AG09309 (cell line): ENCODE measurements at regions not wholly inside any gene's neighbourhood (a gene's known extent, or its start where the extent isn't known, plus 50 kb on each side); places are given as distances from the start of the nearest gene placed in this dataset.

Experiments
- DNase-seq: peaks from one replicate; pipeline ENCODE4 v3.0.0-alpha.2; 2010; ENCODE audit warnings: low read depth
- H3K4me3 ChIP-seq: 2 replicates; pipeline ENCODE4 v1.5.1; 2011; ENCODE audit warnings: mild to moderate bottlenecking, low read depth, low read length, moderate library complexity; ENCODE audit not compliant: control insufficient read depth
- TF ChIP-seq, protein P1 (sequence below): IDR thresholded peaks from 2 replicates; pipeline ENCODE4 v1.5.1; 2011; ENCODE audit warnings: mild to moderate bottlenecking, low read depth, low read length, inconsistent platforms; ENCODE audit not compliant: insufficient read depth, control insufficient read depth; ENCODE audit errors: missing control alignments

DNA sequence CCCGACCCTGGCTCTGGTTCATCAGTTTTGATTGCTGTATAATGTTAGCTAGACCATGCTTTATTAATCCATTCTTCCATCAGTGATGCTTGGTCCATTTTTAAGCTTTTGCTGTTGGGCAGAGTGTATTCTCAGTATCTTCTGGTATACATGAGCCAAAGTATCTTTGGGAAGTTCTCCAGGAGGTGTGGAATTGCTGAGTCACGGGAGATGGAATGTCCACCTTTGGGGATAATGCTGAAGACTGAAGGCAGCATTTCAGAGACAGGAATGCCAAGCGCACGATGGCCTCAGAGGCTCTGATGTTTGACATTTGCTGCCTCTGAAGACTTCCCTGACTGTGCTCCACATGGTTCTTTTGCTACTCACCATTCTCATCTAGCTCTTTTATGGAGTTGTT is 266.3 kb upstream of the KAZN start:
- no peak for DNase-seq
- H3K4me3 ChIP-seq: no peak overlapping the region
- TF ChIP-seq, protein P1, sequence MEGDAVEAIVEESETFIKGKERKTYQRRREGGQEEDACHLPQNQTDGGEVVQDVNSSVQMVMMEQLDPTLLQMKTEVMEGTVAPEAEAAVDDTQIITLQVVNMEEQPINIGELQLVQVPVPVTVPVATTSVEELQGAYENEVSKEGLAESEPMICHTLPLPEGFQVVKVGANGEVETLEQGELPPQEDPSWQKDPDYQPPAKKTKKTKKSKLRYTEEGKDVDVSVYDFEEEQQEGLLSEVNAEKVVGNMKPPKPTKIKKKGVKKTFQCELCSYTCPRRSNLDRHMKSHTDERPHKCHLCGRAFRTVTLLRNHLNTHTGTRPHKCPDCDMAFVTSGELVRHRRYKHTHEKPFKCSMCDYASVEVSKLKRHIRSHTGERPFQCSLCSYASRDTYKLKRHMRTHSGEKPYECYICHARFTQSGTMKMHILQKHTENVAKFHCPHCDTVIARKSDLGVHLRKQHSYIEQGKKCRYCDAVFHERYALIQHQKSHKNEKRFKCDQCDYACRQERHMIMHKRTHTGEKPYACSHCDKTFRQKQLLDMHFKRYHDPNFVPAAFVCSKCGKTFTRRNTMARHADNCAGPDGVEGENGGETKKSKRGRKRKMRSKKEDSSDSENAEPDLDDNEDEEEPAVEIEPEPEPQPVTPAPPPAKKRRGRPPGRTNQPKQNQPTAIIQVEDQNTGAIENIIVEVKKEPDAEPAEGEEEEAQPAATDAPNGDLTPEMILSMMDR: no peak

DNA sequence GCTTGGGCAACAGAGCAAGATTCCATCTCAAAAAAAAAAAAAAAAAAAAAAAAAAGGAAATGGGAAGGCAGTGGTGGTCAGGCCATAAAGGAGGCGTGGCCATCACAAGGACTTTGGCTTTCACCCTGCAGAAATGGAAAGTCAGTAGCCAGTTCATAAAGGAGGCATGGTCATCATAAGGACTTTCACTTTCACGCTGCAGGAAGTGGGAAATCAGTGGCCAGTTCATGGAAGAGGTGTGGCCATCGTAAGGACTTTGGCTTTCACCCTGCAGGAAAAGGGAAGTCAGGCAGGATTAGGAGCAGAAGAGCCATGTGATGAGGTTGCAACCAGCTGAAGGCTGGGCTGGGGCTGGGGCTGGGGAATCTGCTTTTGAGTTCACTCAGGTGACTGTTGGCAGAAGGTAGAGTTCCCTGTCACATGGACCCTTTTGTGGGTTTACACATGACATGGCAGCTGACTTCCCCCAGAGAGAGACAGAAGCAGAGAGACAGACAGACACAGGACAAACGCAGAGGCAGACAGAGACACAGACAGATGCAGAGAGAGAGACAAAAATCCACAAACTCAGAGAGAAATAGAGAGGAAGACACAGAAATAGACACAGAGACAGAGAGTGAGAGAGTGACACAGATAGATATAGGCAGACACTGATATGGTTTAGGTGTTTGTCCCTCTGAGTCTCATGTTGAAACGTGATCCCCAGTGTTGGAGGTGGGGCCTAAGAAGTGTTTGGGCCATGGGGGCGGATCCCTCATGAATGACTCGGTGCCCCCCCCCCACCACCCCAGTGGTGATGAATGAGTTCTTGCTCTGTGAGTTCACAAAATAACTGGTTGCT is 263.9 kb upstream of the KAZN start:
- TF ChIP-seq, protein P1: no peak
- DNase-seq: no peak
- H3K4me3 ChIP-seq: no peak overlapping the region

DNA sequence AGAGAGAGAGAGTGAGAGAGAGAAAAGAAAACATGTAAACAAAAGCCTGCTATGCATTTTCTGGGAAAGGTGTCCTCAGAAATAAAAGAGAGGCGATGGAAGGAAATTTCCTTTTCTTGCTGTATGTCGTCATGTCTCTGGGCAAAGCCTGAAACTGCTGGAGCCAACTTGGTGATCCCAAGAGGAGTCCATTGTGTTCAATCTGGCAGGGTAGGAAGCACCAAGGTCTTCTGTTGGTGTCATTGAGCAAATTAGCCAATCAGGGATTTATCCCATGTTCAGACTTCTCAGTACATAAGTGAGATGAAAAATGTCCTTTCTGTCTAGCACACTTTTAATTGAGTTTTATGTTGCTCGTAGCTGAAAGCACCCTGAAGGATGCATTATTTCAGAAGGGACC is 260.0 kb upstream of the KAZN start:
- TF ChIP-seq, protein P1: no peak
- H3K4me3 ChIP-seq: no peak overlapping the region
- DNase-seq: no peak

- no peak for DNase-seq
- TF ChIP-seq, protein P1: no peak
- no peak overlapping the region for H3K4me3 ChIP-seq
Observed at GRCh38 chr1:14339288-14339687, 259.2 kb upstream of the KAZN start.

DNA sequence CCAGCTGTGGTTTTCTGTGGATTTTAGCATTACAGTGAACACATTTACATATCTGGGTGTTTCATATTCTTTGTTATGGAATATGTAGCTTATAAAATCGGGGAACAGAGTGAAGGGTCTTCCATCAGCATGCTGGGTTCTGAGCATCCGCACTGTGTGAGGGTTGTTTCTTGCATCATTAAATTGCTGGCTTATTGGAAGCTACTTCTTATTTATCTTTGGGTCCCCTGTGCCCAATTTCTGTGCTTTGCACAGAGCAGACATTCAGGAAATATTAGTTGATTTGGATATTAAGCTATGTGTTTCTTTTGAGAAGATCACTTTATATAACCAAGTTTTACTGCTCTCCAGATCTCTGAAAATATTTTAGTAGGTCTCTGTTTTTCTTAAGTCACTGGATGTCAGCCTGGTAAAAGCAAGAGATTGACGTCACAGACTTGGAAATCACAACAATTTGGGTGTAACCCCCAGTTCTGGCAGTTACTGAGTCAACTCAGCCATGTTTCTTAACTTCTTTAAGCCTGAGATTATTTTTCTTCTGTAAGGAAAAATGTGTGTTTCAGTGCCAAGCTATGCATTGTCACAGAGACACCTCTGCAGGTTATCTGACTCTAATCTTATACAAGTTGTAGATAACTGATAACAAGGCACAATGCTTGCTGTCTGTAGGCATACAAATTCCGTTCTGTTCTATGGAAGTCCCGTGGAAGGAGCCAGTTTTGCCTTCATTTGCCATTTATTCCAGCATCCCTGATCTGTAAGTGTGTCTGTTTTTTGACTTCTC is 258.3 kb upstream of the KAZN start:
- no peak overlapping the region for H3K4me3 ChIP-seq
- TF ChIP-seq, protein P1: no peak
- peak; percentile 20 for DNase-seq

- no peak for DNase-seq
- TF ChIP-seq, protein P1: no peak
- no peak overlapping the region for H3K4me3 ChIP-seq
Observed at GRCh38 chr1:14341147-14341546, 257.3 kb upstream of the KAZN start.
